WI38 (cell line): ENCODE measurements at regions not wholly inside any gene's neighbourhood (a gene's known extent, or its start where the extent isn't known, plus 50 kb on each side); places are given as distances from the start of the nearest gene placed in this dataset.

Source experiments
- H3K4me3 ChIP-seq: 2 replicates; pipeline ENCODE4 v1.5.1; 2011; ENCODE audit warnings: low read depth, mild to moderate bottlenecking, control low read depth, low read length
- TF ChIP-seq, protein P1 (sequence below): IDR thresholded peaks from 2 replicates; pipeline ENCODE4 v1.5.1; 2012; ENCODE audit warnings: low read depth, mild to moderate bottlenecking, control low read depth, low read length

DNA sequence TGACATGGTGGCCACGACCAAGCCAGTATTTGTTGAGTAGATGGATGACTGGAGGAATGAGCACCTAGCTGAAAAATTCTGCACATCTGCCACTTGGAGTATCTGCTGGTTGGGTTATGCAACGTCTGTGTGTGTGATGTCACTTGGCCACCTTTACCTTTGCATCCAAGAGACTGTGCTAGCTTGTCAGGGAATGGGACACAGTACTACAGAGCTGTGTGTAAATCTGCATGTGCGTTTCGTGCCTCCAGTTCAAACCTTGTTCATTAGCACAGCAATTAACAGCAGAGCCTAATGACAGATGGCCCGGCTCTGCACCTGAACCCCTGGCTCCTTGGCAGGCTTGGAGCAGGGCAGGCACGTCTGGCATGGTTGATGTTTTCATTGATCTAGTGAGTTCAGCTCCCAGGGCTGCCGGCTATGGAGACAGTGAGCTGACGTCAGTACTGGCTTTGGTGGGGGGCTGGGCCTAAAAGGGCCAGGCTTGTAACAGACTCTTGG is 188.4 kb upstream of the NAV2 start:
- TF ChIP-seq, protein P1, sequence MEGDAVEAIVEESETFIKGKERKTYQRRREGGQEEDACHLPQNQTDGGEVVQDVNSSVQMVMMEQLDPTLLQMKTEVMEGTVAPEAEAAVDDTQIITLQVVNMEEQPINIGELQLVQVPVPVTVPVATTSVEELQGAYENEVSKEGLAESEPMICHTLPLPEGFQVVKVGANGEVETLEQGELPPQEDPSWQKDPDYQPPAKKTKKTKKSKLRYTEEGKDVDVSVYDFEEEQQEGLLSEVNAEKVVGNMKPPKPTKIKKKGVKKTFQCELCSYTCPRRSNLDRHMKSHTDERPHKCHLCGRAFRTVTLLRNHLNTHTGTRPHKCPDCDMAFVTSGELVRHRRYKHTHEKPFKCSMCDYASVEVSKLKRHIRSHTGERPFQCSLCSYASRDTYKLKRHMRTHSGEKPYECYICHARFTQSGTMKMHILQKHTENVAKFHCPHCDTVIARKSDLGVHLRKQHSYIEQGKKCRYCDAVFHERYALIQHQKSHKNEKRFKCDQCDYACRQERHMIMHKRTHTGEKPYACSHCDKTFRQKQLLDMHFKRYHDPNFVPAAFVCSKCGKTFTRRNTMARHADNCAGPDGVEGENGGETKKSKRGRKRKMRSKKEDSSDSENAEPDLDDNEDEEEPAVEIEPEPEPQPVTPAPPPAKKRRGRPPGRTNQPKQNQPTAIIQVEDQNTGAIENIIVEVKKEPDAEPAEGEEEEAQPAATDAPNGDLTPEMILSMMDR, result no peak
- H3K4me3 ChIP-seq, result no peak overlapping the region

- H3K4me3 ChIP-seq, result no peak overlapping the region
- TF ChIP-seq, protein P1, result no peak
These were observed 192.0 kb upstream of the NAV2 start for GRCh38 chr11:19520681-19521080.

GRCh38 chr11:19519912-19520641 is 192.6 kb upstream of the NAV2 start:
- TF ChIP-seq, protein P1, result no peak
- H3K4me3 ChIP-seq, result no peak overlapping the region

DNA sequence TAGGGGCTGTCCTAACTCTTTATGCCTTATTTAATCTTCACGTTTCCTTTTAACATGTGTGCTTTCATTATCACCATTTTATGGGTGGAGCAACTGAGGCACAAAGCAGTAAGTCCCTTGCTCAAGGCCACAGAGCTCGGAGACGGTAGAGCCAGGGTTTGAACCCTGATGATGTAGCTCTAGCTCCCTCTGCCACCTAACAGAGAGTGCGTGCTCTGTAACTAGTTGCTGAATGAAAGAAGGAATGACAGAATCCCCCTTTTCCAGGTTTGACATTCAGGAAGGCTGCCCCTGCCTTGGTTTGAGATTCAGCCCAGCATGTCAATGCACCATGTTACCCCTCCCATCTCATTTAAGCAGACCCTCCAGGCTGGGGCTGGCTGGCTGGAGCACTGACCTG is 193.3 kb upstream of the NAV2 start:
- TF ChIP-seq, protein P1, result no peak
- no peak overlapping the region for H3K4me3 ChIP-seq

- H3K4me3 ChIP-seq, result no peak overlapping the region
- TF ChIP-seq, protein P1, result no peak
These were observed 199.4 kb upstream of the NAV2 start for GRCh38 chr11:19513253-19513652.

DNA sequence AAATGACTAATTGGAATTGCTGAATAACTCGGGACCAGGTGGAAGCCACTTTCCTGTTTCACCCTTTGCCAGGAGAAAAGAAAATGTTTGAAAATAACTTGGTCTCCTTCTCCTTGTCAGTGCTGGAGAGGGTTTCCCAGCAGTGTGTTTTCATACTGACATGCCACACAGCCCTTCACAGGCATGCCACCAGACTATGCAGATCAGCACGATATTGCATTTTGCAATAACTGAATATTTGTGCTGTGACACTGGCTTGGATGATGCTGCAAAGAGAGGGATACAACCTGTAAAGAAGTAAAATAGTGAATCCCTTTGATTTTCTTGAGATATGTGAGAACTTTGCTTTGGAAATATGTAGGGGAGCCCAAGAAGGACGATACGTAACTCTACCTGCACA is 200.0 kb upstream of the NAV2 start:
- TF ChIP-seq, protein P1, result no peak
- no peak overlapping the region for H3K4me3 ChIP-seq

- TF ChIP-seq, protein P1, result no peak
- no peak overlapping the region for H3K4me3 ChIP-seq
These were observed 201.0 kb upstream of the NAV2 start for GRCh38 chr11:19511413-19512183.
